ENCODE measurements at regions not wholly inside any gene's neighbourhood (a gene's known extent, or its start where the extent isn't known, plus 50 kb on each side); places are given as distances from the start of the nearest gene placed in this dataset.
"Not testable (repeated sequence)": the region's sequence is repeated elsewhere in the genome, so short reads cannot be mapped to it uniquely, and the experiment has no call there.

DNA sequence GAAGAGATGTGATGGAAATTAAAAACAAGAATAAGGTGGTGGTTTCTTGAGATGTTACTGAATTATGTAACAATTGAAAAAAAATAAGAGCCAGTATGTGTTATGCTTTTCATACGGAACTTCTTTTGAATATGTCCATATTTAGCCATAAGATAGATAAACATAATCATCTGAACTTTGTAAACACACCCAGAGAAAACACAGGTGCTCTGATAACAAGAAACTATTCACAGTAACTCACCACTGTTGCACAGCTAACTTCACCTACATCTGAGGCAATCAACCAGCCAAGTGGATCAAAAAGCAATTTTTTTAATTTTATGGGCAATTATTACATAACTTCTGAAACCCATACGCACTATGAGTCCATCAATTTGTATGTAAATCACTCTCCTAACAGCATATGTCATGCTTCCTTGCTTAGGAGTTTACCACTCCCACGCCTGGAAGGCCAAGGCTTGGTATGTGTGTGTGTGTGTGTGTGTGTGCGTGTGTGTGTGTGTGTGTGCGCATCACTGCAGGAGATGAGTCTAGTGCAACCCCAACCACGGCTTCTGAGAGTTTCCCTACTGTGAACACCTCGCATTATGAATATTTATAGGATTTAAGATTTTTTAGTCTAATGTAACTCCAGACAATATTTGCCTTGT is 443.4 kb downstream of the BCAT1 start:
- DNase-seq = no peak
- peaks cover 0 to 7% (median 0%) of the 10 kb centered on the region in 5 donors for H3K4me1 ChIP-seq (ENCODE audit: control insufficient read depth in 5 of 5, insufficient read depth in 5 of 5, low read length in 5 of 5)
- no peak overlapping the region for H3K4me3 ChIP-seq
- ATAC-seq (ENCODE audit: insufficient read depth, low FRiP score) = no peak
- H3K36me3 ChIP-seq (ENCODE audit: control insufficient read depth in 4 of 4, insufficient read depth in 4 of 4, low read length in 4 of 4) = no peaks in the 10 kb centered on the region
- TF ChIP-seq, protein P1, sequence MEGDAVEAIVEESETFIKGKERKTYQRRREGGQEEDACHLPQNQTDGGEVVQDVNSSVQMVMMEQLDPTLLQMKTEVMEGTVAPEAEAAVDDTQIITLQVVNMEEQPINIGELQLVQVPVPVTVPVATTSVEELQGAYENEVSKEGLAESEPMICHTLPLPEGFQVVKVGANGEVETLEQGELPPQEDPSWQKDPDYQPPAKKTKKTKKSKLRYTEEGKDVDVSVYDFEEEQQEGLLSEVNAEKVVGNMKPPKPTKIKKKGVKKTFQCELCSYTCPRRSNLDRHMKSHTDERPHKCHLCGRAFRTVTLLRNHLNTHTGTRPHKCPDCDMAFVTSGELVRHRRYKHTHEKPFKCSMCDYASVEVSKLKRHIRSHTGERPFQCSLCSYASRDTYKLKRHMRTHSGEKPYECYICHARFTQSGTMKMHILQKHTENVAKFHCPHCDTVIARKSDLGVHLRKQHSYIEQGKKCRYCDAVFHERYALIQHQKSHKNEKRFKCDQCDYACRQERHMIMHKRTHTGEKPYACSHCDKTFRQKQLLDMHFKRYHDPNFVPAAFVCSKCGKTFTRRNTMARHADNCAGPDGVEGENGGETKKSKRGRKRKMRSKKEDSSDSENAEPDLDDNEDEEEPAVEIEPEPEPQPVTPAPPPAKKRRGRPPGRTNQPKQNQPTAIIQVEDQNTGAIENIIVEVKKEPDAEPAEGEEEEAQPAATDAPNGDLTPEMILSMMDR (IDR thresholded peaks at IDR 0.05; ENCODE audit: control extremely low read depth, extremely low read depth) = no peak
- WGBS, 2 donors = 65 to 87% methylated on average over 7 of the region's 7 CpGs
- H3K27me3 ChIP-seq (ENCODE audit: control insufficient read depth in 3 of 3, insufficient read depth in 3 of 3, low read length in 2 of 3) = no peaks in the 10 kb centered on the region
- H3K9ac ChIP-seq (ENCODE audit: insufficient read depth in 1 of 2, low read length in 2 of 2) = no peak overlapping the region
- no peak overlapping the region for H3K27ac ChIP-seq (ENCODE audit: low read depth in 1 of 2, low read length in 1 of 2)
- peaks cover 0 to 1% (median 0%) of the 10 kb centered on the region in 4 donors for H3K9me3 ChIP-seq (ENCODE audit: control insufficient read depth in 4 of 4, insufficient read depth in 3 of 4, low read length in 3 of 4)

GRCh38 chr12:24503477-24503876 is 445.4 kb downstream of the BCAT1 start:
- H3K4me1 ChIP-seq (ENCODE audit: control insufficient read depth in 5 of 5, insufficient read depth in 5 of 5, low read length in 5 of 5) = peaks cover 0 to 23% (median 8%) of the 10 kb centered on the region in 5 donors
- WGBS, 2 donors = 83 to 85% methylated on average over 1 of the region's 1 CpG
- not testable (repeated sequence) for H3K27ac ChIP-seq (ENCODE audit: low read depth in 1 of 2, low read length in 1 of 2); H3K36me3 ChIP-seq (ENCODE audit: control insufficient read depth in 4 of 4, insufficient read depth in 4 of 4, low read length in 4 of 4); H3K4me3 ChIP-seq; H3K9me3 ChIP-seq (ENCODE audit: control insufficient read depth in 4 of 4, insufficient read depth in 3 of 4, low read length in 3 of 4); H3K27me3 ChIP-seq (ENCODE audit: control insufficient read depth in 3 of 3, insufficient read depth in 3 of 3, low read length in 2 of 3); H3K9ac ChIP-seq (ENCODE audit: insufficient read depth in 1 of 2, low read length in 2 of 2); ATAC-seq (ENCODE audit: insufficient read depth, low FRiP score); DNase-seq

GRCh38 chr12:24500831-24501230 is 448.1 kb downstream of the BCAT1 start:
- peak overlapping the region in 1 of 2 donors; percentile 67 for H3K9ac ChIP-seq (ENCODE audit: insufficient read depth in 1 of 2, low read length in 2 of 2)
- H3K27ac ChIP-seq (ENCODE audit: low read depth in 1 of 2, low read length in 1 of 2) = no peak overlapping the region
- H3K36me3 ChIP-seq (ENCODE audit: control insufficient read depth in 4 of 4, insufficient read depth in 4 of 4, low read length in 4 of 4) = no peaks in the 10 kb centered on the region
- peak in 1 of 3 donors; percentile 49 for DNase-seq
- TF ChIP-seq, protein P1 (IDR thresholded peaks at IDR 0.05; ENCODE audit: control extremely low read depth, extremely low read depth) = no peak
- ATAC-seq (ENCODE audit: insufficient read depth, low FRiP score) = no peak
- 65 to 73% methylated on average over 2 of the region's 2 CpGs for WGBS, 2 donors
- no peaks in the 10 kb centered on the region for H3K9me3 ChIP-seq (ENCODE audit: control insufficient read depth in 4 of 4, insufficient read depth in 3 of 4, low read length in 3 of 4)
- no peak overlapping the region for H3K4me3 ChIP-seq
- H3K27me3 ChIP-seq (ENCODE audit: control insufficient read depth in 3 of 3, insufficient read depth in 3 of 3, low read length in 2 of 3) = no peaks in the 10 kb centered on the region
- H3K4me1 ChIP-seq (ENCODE audit: control insufficient read depth in 5 of 5, insufficient read depth in 5 of 5, low read length in 5 of 5) = peaks cover 0 to 23% (median 8%) of the 10 kb centered on the region in 5 donors

- peaks cover 0 to 23% (median 8%) of the 10 kb centered on the region in 5 donors for H3K4me1 ChIP-seq (ENCODE audit: control insufficient read depth in 5 of 5, insufficient read depth in 5 of 5, low read length in 5 of 5)
- H3K27ac ChIP-seq (ENCODE audit: low read depth in 1 of 2, low read length in 1 of 2) = no peak overlapping the region
- no peaks in the 10 kb centered on the region for H3K27me3 ChIP-seq (ENCODE audit: control insufficient read depth in 3 of 3, insufficient read depth in 3 of 3, low read length in 2 of 3)
- TF ChIP-seq, protein P1 (IDR thresholded peaks at IDR 0.05; ENCODE audit: control extremely low read depth, extremely low read depth) = no peak
- H3K4me3 ChIP-seq = no peak overlapping the region
- DNase-seq (peak in 2 of 3 donors; percentile 71 to 74), ATAC-seq (ENCODE audit: insufficient read depth, low FRiP score) (no peak)
- no peaks in the 10 kb centered on the region for H3K9me3 ChIP-seq (ENCODE audit: control insufficient read depth in 4 of 4, insufficient read depth in 3 of 4, low read length in 3 of 4)
- 48 to 72% methylated on average over 4 of the region's 4 CpGs for WGBS, 2 donors
- H3K36me3 ChIP-seq (ENCODE audit: control insufficient read depth in 4 of 4, insufficient read depth in 4 of 4, low read length in 4 of 4) = no peaks in the 10 kb centered on the region
- peak overlapping the region in 1 of 2 donors; percentile 67 for H3K9ac ChIP-seq (ENCODE audit: insufficient read depth in 1 of 2, low read length in 2 of 2)
Observed at GRCh38 chr12:24500421-24500820, 448.5 kb downstream of the BCAT1 start.
